ENCODE measurements at regions not wholly inside any gene's neighbourhood (a gene's known extent, or its start where the extent isn't known, plus 50 kb on each side); places are given as distances from the start of the nearest gene placed in this dataset.

DNA sequence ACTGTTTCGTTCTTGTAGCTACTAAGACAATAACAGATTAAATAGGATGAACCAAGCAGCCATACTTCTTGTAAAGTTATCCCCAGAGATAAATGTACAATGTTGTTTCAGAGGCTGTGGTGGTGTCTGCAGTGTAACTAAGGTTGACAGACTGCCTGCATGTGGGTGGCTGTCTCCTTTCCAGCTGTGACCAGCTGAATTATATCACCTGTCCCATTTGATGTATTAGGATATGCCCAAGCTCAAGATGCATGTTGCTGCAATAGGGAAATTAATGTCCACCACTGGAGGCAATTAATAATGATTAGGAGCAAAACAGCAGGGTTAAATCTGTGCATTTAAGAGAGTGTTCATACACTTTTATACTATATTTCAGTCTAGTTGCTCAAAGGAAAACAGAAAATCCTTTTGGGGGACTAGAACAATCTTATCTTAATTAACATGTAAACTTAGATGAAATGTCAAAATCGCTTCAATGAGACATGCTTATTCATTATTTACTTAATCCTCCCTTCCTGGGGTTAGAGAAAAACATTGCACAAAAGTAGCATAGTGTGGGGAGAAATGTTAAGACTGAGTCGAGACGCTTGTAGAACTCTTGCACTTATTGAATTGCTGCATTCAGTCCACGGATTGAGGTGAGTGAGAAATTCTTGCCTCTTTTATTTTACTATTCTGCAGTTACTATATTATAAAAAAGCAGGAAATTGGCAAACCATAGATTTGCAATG is 269.0 kb downstream of the SNX10 start:
- DNase-seq, result no peak

DNA sequence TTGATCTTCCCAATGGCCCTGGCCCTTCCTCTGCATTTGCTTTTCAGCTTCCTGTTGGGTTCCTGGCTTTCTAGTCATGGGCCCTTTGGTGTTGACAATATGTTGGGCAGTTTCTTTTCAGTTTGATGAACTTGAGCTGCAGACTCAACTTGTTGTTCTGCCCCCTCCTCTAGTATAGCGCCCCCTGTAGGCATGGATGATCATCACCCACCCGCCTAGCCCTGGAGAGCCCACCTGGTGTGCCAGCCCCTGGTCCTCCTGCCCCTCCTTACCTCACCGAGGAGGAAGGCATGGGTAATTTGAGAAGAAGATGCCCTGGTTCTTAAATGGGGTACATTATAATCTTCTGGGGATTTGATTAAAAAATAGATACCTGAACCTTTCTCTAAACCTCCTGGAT is 271.2 kb downstream of the SNX10 start:
- no peak for DNase-seq

DNA sequence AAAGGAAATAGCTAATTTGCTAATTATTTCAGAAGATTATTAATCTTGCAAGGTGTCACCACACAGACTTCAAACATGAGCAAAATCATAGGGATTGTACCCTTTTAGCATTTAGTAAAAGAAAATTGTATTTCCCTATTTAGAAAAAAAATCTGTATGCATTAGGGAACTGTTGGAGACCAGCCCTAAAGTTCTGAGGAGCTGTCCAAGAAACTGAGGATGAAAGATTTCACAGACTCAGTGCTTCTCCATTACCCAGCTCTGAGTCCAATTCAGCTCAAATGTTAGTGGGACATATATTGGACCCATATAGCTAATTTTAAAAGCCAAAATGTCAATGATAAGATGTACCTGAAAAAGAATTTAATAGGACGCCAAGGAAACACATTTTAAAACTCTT is 271.7 kb downstream of the SNX10 start:
- DNase-seq, result no peak

DNA sequence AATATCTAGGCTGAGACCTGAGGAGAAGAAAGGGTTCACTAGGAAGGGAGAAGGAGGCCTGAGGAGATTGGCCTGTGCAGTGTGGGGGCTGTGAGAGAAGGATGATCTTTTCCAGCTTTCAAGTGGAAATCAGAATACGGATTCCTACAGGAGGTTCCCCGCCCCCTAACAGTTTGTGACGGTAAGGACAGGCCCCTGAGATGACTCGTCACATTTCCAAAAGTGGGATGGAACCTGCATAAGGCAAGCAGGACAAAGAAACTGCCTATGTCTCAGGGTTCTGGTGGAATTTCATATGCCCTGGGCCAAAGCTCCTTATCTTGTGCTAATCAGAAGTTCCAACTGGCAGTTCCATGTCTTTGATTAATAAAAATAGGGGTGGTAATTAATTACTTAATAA is 275.6 kb downstream of the SNX10 start:
- DNase-seq, result no peak

DNA sequence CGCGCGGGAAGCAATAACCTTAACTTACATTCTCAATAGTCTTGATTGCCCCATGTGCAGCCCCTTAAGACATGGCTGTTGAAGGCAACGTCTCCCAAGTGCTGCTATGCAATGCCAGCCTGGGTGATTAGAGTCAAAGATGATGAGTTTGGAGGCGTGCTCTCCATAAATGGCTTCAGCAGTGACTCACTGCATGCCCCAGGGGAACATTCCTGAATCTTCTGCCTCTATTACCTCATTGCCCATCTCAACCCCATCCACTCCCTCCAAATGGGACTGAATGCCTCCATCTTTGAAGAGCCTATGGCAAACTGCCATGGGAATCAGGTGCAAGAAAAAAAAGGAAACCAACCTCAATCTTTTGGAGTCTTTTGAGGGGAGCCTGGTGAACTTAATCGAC is 282.8 kb downstream of the SNX10 start:
- DNase-seq, result no peak

DNA sequence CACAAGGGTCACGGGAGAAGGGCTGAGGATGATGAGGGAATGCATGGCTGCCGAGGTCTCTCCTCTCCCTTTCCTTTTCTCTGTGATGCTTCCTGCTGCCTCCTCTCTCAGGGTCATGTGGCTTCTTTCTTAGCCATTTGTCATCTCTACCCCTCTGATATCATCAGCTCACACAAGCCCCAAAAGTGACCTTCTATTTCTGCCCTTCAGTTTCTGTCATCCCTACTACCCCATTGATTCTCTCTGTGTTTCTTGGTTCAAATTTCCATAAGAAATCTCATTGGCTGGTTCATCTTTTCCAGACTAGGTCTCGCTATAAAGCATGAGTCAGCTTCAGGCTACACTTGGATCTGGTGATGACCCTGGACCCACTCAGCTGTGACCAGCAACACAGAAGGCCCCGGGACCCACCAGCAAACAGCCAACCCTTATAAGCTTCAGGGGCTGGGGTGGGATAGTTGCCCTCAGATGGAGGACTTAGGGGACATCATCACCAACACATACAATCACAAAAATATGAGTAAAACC is 284.3 kb downstream of the SKAP2 start:
- DNase-seq, result no peak

DNA sequence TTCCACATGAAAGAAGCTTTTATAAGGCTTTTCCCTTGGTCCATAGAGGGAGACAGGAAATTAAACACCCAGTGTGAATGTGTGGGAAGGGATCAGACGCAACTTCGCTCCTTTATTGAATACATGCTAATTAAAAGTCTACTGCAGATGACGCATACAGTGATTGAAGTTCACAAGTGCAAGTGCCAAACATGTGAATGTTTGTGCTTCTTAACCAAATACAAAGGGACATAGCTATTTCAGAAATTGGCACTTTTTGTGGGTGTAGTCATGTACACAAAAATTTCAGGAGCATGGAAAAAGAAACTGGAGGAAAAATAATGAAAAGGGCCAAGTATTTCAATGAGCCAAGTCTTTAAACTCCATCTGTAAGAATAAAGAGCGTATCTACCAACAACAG is 283.7 kb downstream of the SKAP2 start:
- DNase-seq, result no peak

DNA sequence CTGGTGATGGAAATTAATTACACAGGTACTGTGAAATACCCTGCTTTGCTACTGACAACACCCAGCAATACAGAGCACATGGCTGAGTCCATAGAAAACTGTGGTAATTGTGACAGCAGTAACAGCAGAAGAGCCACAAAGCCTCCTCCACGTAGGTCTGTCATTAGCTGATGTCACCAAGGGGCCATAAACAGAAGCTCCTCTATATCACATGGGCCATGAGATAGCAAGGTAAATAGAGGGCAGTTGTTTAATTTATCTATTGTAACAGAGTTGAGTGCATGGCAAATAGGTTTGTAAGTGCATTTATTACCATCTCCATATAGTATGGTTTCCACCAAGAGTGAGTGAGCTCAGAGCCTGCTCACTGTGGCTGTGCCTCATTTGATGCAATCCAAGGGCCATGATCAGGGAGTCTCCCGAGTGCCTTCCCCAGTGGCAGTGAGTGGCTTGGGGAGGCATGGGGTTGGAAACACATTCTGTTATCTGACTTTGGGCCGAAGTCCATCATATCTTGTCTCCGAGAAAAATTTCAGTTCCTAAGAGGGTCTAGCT is 281.2 kb downstream of the SKAP2 start:
- no peak for DNase-seq

DNA sequence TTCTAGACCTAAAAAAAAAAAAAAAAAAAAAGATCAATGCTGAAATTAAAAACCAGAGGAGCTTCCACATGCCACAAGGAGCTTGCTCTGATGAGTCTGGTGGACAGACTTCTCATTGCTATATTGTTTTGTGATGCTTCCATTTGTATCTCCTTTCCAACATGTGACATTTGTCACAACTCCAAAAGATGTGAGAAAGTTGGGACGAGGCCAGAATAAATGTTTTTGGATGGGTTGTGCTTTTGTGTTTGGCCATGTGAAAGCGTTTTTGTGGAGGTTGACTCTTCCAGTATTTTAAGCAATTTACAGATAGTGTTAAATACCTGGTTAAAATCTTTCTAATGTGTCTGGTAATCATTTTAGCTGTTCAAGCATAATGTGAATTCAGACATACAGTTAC is 280.1 kb downstream of the SKAP2 start:
- no peak for DNase-seq

DNA sequence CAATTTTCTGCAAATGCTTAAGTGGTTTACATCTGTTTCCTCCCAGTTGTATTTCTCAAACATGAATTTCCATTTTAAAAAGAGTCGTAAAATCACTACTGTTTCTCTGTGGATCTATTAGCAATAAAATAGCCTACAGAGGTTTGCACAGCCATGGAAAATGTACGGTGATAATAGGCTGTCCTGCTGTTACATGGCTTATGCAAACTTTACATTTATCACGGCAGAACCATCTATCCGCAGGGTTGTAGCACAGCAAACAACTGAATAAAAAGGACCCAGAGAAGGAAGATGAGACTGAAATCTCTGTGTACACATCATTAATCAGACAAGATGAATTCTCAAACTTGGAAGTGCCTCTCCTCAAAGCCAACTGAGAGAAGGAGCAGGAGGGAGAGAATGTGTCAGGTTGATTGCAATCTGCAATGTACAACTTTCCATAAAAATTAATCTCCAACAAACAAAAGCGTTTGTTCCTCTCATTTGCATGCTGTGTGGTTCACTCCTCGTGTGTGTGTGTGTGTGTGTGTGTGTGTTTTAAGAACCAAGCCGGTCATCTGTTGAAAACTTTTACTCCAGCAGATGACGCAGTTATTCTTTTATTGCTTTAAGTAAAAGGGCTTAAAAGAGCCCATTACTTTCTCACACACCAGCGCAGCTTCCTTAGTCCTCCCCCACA is 279.3 kb downstream of the SKAP2 start:
- no peak for DNase-seq

DNA sequence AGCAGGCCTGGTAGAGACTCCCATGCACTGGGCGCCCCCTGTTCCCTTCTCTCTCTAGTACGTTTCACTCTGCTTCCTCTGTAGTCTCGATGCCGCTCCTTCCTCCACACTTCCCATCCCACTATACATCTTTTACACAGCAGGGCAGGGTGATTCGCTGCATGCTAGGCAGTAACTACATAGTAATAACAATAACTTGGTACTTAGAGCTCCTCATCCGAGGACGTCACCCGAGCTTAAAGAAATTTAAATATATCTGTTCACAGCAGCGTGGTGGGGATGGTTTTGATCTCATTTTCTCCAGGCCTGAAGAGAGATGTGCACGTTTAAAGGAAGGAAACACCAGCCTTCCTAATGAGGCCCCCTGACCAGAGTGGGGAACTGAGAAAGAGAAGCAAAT is 276.9 kb downstream of the SKAP2 start:
- no peak for DNase-seq

DNA sequence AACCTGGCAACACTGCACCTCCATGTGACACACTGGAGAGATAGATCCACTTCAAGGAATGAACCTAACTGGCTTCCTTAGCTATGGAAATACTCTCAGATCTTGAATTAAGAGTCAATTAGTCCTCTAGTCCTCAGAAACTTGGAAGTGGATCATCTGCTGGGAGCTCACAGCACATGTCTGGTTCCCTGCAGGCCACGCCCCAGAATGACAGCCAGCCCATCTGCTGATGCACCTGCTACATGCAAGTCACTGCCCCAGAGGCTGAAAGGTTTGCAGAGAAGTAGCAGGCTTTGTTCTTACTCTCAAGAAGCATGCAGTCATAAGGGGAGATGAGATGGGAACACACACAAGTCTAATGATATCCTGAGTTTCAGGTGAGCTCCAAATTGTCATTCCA is 275.9 kb downstream of the SKAP2 start:
- no peak for DNase-seq

DNA sequence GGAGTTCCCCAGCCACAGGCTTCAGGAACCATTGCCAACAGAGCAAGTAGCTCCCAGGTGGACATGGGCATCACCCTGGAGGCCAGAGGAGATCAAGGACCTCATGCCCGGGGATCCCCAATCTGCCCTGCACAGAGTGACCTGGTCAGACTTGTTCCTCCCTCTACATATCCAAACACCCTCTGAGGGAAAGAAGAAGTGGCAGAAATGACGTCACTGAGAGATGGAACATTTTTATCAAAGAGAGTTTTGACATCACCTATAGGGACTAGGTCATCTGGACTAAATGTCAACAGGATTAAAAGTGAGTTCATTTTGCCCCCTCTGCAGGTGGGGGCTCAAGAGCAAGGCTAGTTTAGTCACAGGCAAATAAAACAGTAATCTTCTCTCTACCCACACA is 273.7 kb downstream of the SKAP2 start:
- DNase-seq, result no peak

DNA sequence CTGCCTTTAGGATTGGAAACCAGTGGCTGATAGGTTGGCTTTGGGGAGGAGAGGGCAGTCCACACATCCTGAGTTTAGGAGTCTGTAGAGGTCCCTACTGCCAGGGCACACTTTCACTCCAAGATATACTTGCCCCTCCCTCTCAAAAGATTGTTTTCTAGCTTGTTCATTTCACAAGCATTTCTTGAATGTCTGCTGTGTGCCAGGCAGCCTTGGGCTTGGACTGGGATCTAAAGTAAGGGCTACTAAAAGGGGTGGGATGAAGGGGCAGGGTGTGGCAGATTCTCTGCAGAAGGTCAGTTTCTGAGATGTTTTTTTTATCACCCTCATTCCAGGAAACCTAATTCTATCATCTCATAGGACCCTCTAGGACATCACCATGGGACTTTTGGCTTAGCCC is 272.4 kb downstream of the SKAP2 start:
- no peak for DNase-seq

DNA sequence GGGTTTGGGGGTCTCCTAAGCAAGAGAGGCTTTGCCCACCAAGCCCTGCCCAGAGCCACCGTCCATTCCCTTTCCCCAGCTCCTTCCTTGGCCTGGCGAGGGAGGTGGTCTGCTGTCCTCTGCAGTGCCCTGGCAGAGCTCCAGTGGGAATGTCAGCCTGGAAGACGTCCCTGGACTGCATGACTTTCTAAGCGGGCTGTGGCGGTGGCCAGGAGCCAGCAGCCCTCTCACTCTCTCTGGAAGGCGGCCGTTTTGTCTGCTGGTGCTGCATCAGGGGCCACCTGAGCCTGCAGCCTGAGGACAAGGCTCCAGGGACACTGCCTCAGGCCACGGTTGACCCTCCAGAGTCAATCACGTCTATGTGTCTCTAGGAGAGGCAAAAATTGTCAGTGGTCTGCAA is 271.0 kb downstream of the SKAP2 start:
- no peak for DNase-seq

DNA sequence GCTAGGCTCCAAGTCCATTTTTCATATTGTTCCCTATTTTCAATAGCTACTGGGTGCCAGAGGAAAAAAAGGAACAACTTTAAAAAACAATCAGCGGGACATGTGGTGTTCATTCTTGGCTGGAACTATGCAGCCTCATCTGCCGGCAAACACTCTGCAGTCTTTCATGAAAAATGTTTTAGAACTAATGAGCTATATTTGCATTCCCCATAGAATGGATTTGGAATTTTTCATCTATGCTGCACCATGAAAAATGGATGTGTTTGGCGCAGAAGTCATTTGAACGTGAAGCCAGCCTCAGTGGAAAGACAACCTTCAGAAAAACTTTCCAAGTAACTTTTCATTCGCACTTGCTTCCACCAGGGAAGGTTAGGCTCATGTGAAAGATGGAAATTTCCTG is 270.5 kb downstream of the SKAP2 start:
- no peak for DNase-seq

DNA sequence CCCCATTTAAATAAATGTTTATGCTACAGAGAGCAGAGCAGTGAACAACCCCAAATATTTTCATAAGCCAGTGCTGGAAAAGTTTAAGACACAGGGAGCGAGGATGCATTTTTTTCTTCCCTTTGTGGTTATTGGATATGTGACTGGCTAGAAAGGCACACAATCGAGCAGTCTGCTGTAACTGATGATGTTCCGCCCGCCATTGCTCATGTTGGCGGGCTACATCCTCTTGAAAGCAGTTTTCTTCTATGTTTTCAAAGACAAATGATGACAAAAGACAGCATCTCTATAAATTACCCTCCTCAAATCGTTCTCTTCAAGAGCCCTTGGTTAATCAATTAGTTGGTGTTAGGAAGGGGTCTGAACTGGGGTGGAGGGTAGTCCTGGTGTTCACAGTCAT is 269.8 kb downstream of the SKAP2 start:
- no peak for DNase-seq

DNA sequence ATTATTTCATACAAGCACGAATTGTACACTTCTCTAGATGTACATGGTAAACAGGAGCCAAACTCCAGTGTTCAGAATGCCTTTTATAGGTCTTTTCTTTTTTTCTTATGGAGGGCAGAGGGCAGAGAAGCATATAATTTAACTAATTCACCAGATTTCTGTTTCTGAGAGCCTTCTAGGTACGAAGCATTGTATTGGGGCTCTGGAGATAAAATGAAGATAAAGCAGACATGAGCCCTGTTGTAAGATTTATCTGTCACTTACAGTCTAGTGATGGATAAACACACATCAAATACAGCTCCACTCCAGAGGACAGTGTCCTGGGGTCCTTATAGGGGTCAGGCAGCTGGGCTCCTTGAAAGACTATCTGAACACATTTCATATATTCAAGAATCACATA is 265.5 kb downstream of the SKAP2 start:
- no peak for DNase-seq

DNA sequence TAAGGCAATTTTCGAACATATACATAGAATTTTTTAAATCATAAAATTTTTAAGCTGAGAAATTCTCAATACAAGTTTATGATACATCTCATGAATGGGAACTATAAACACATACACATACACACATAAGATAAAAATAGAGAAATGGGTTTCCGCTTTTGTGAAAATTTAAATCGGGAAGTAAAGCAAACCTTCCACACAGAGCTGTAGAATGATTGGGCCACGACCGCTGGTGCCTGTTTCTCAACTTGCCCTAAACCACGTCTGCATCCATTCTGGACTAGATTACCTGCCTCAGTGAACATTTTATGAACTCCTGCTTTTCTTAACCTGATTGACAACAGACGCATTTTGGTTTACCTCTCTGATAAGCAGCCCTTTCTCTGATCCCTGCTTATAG is 264.4 kb downstream of the SKAP2 start:
- no peak for DNase-seq

DNA sequence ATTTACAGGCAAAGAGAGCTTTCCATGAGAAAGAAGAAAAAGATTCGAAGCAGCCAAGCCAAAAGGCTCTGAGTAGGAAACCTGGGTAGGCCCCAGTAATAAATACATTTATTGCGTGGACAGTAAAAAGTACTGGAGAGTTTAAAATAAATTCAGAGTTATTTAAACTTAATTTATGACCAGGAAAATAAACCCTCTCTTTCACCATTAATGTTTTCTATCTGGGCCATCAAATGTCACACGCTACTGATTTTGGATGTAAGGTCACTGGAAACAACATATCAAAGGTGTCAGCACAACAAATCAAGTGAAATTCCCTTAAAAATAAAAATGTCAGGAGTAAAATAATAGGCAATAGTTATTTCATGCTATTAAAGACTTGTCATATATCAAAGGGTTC is 264.0 kb downstream of the SKAP2 start:
- DNase-seq, result no peak

DNA sequence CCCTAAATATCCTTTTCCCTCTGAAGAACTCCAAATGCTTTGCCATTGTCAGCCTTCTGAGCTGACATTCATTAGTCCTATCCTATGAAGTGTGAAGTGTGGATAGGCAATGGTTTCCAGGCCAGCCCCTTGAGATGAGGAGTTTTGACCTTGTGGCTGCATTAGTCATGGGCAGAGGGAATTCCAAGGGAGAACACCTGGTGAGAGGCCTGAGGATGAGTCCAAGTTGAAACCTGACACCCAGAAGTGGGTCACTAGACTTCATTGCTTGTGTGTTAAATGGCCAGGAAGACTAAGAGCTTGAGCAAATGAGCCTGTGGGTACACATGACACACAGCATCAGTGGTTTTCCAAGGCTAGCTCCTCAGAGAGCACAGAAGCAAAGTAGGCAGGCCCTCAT is 260.8 kb downstream of the SKAP2 start:
- no peak for DNase-seq

DNA sequence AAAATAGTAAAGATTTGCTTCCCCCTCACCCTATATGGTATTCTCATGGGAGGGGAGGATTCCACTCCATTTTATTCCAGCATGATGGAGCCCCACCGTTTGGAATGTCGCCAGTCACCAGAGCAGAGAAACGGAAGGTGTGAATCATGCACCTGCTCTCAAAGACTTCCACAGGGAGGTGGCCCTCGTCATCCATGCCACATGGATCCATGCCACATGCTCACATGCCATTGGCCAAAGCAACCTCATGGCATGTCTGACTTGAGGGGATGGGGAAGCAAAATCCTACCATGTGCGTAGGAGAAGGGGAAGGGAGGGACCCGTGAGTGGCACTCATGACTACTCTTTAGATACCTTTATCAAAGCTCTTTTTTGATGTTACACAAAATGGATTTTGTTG is 256.0 kb downstream of the SKAP2 start:
- no peak for DNase-seq

DNA sequence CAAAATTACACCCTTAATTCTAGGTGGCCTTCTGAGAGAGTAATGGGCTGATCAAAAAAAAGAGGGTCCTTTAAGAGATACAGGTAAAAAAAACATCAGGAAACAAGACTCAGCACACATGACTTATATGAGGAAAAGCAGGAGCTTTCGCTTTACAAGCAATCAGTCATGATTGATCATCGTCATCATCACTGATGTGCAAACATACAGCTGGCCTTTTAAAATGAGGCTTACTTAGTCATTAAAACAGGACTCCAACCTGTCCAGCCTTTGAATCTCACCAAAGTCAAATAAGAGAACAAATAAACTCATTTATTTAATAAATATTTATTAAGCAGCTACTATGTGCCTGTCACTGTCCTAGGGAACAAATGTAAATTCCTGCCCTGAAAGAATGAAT is 255.3 kb downstream of the SKAP2 start:
- DNase-seq, result no peak

DNA sequence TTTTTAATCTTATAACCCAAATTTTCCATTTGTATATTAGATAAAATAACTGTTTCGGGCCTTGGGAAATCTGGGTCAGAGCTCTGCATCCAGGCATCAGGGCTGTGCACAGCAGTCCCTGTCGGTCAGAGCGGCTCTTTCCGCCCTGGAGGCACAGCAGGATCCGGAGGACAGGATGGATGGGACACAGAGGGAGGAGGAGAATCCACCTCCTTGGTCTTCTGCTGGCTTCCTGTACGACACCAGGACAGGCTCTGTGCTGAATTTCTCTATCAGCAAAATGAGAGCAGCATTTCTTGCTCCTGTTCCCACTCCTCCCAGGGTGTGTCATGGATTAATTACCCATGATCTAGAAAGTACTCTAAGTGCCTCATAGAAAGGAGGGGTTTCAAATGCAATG is 254.9 kb downstream of the SKAP2 start:
- DNase-seq, result no peak

DNA sequence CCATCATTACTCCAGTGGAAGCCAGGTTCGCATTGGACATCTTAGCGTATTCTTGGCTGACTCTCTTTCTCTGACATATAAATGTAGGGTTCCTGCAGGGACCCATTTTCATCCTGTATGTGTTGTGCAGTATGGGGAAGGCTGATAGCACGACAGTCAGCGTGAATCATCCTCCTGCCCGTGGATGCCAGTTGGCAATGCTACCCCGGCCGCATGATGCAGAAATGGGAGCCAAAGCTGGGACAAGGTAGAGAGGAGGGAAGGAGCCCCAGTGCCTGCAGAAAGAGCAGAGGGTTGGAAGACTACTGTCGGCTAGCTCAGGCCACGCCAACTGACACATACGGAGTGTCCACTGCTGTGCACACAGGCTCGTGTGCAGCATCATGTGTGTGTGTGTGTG is 251.6 kb downstream of the SKAP2 start:
- DNase-seq, result no peak

Data from NCI-H2107 (cell line).